GM18499 (cell line): ENCODE measurements at regions not wholly inside any gene's neighbourhood (a gene's known extent, or its start where the extent isn't known, plus 50 kb on each side); places are given as distances from the start of the nearest gene placed in this dataset.

ENCODE experiments used
- ATAC-seq: cut with Tn5 transposase; IDR thresholded peaks from one replicate; pipeline ENCODE4 v1.9.1; 2021; ENCODE audit warnings: moderate number of reproducible peaks; ENCODE audit not compliant: insufficient read depth, unreplicated experiment

GRCh38 chr13:76163761-76164160 is 527.6 kb downstream of the LMO7 start:
- ATAC-seq, result no peak

- no peak for ATAC-seq
Measured at GRCh38 chr13:76160961-76161925, 525.1 kb downstream of the LMO7 start.

- no peak for ATAC-seq
Measured at GRCh38 chr13:76160506-76160905, 524.4 kb downstream of the LMO7 start.

- ATAC-seq, result no peak
Measured at GRCh38 chr13:76157926-76158325, 521.8 kb downstream of the LMO7 start.

GRCh38 chr13:76153239-76153638 is 517.1 kb downstream of the LMO7 start:
- no peak for ATAC-seq

GRCh38 chr13:76148926-76149325 is 512.8 kb downstream of the LMO7 start:
- ATAC-seq, result no peak

- no peak for ATAC-seq
Measured at GRCh38 chr13:76148374-76148773, 512.2 kb downstream of the LMO7 start.

- no peak for ATAC-seq
Measured at GRCh38 chr13:76132532-76132931, 496.4 kb downstream of the LMO7 start.

GRCh38 chr13:76131551-76131950 is 495.4 kb downstream of the LMO7 start:
- ATAC-seq, result no peak

- ATAC-seq, result no peak
Measured at GRCh38 chr13:76129305-76130000, 493.3 kb downstream of the LMO7 start.

GRCh38 chr13:76127922-76128321 is 491.8 kb downstream of the LMO7 start:
- no peak for ATAC-seq

- no peak for ATAC-seq
Measured at GRCh38 chr13:76123548-76123947, 487.4 kb downstream of the LMO7 start.

- ATAC-seq, result no peak
Measured at GRCh38 chr13:76116751-76117360, 480.7 kb downstream of the LMO7 start.

GRCh38 chr13:76106763-76107162 is 470.6 kb downstream of the LMO7 start:
- ATAC-seq, result no peak

GRCh38 chr13:76094645-76095044 is 458.5 kb downstream of the LMO7 start:
- no peak for ATAC-seq

GRCh38 chr13:76091076-76091475 is 454.9 kb downstream of the LMO7 start:
- ATAC-seq, result no peak

GRCh38 chr13:76086729-76087128 is 450.6 kb downstream of the LMO7 start:
- ATAC-seq, result no peak

- ATAC-seq, result no peak
Measured at GRCh38 chr13:76067850-76068249, 431.7 kb downstream of the LMO7 start.

GRCh38 chr13:76053181-76053580 is 417.1 kb downstream of the LMO7 start:
- ATAC-seq, result no peak

- ATAC-seq, result no peak
Measured at GRCh38 chr13:76049376-76049746, 413.2 kb downstream of the LMO7 start.
